Gastroesophageal sphincter (tissue), 4 donors: ENCODE measurements at regions not wholly inside any gene's neighbourhood (a gene's known extent, or its start where the extent isn't known, plus 50 kb on each side); places are given as distances from the start of the nearest gene placed in this dataset.

Experiments used
- ATAC-seq: fragments of 150-250 bp; one replicate; pipeline ENCODE4 v1.9.1; 2016; ENCODE audit warnings: mild to moderate bottlenecking, moderate library complexity
- H3K27ac ChIP-seq, 4 donors: fragments of 200-600 bp; sonication (generic) in 3 of 4; 1 replicate in 3 of 4; 2 replicates in 1 of 4; pipeline ENCODE4 v1.5.1; 2016 to 2019
- H3K27me3 ChIP-seq: fragments of 200-600 bp; sonication (generic); one replicate; pipeline ENCODE4 v1.5.1; 2019
- H3K36me3 ChIP-seq, 2 donors: fragments of 200-600 bp; sonication (generic); one replicate each; pipeline ENCODE4 v1.5.1; 2019; ENCODE audit warnings: control low read depth in 1 of 2
- H3K4me1 ChIP-seq, 3 donors: fragments of 200-600 bp; sonication (generic); 1 replicate in 2 of 3; 2 replicates in 1 of 3; pipeline ENCODE4 v1.5.1; 2016 to 2019; ENCODE audit warnings: control low read depth in 2 of 3
- H3K4me3 ChIP-seq, 2 donors: fragments of 200-600 bp; sonication (generic); one replicate each; pipeline ENCODE4 v1.5.1; 2019; ENCODE audit warnings: mild to moderate bottlenecking in 1 of 2, moderate library complexity in 1 of 2
- H3K9me3 ChIP-seq, 3 donors: fragments of 200-600 bp; sonication (generic); one replicate each; pipeline ENCODE4 v1.5.1; 2017 to 2019; ENCODE audit warnings: control low read depth in 2 of 3
- CTCF ChIP-seq, 4 experiments: fragments of 200-600 bp in 2 of 4; fragments of 450-650 bp in 2 of 4; sonication (generic) in 1 of 4; IDR thresholded peaks; one replicate each; pipeline ENCODE4 v1.5.1; 2017 to 2019; ENCODE audit warnings: antibody characterized with exemption in 4 of 4, mild to moderate bottlenecking in 2 of 4, moderate library complexity in 2 of 4
- EP300 ChIP-seq: sonication (generic); formaldehyde crosslinking; IDR thresholded peaks from one replicate; pipeline ENCODE4 v1.6.1; 2017; ENCODE audit warnings: antibody characterized with exemption, mild to moderate bottlenecking
- POLR2A ChIP-seq, 2 donors: fragments of 450-650 bp; IDR thresholded peaks; one replicate each; pipeline ENCODE4 v1.6.1; 2017; ENCODE audit warnings: antibody characterized with exemption in 2 of 2, mild to moderate bottlenecking in 2 of 2, moderate library complexity in 1 of 2
- POLR2AphosphoS5 ChIP-seq: sonication (generic); formaldehyde crosslinking; IDR thresholded peaks from one replicate; pipeline ENCODE4 v1.6.1; 2017; ENCODE audit warnings: antibody characterized with exemption
- WGBS, 2 donors: methylation state at CpG; one replicate each; pipeline ENCODE4 v1.1.5; 2018; ENCODE audit warnings: low coverage in 1 of 2; 5-methylcytosine and 5-hydroxymethylcytosine counted together

- no peak for ATAC-seq
Observed at GRCh38 chr4:181971411-181971810, 271.8 kb upstream of the TENM3 start.

GRCh38 chr4:181971973-181972372, 271.2 kb upstream of the TENM3 start:
- ATAC-seq = no peak
- H3K27ac ChIP-seq = no peak overlapping the region
- H3K4me1 ChIP-seq = no peaks in the 10 kb centered on the region
- TF ChIP-seq POLR2AphosphoS5 (no peak), POLR2A (IDR thresholded peaks at IDR 0.05) (no peak), EP300 (no peak), CTCF (IDR thresholded peaks at IDR 0.05) (no peak)
- WGBS, 2 donors = 47% methylated on average over 2 of the region's 3 CpGs; no CpG with 5 or more reads in 1 of the 2 donors
- no peaks in the 10 kb centered on the region for H3K27me3 ChIP-seq
- no peak overlapping the region for H3K4me3 ChIP-seq
- no peaks in the 10 kb centered on the region for H3K36me3 ChIP-seq
- H3K9me3 ChIP-seq = peaks cover 0 to 7% (median 0%) of the 10 kb centered on the region in 3 donors

More at GRCh38 chr4:181971411-181971810, 271.8 kb upstream of the TENM3 start:
- Histone ChIP-seq H3K27ac (no peak overlapping the region), H3K36me3 (no peaks in the 10 kb centered on the region), H3K27me3 (no peaks in the 10 kb centered on the region), H3K4me3 (no peak overlapping the region), H3K9me3 (peaks cover 0 to 7% (median 0%) of the 10 kb centered on the region in 3 donors), H3K4me1 (no peaks in the 10 kb centered on the region)
- TF ChIP-seq CTCF (IDR thresholded peaks at IDR 0.05) = no peak
- no peak for TF ChIP-seq POLR2A (IDR thresholded peaks at IDR 0.05)
- no peak for TF ChIP-seq POLR2AphosphoS5
- no peak for TF ChIP-seq EP300
- WGBS, 2 donors = 47 to 100% methylated on average over 1 to 3 of the region's 4 CpGs

- Histone ChIP-seq H3K4me1 (no peaks in the 10 kb centered on the region), H3K27me3 (no peaks in the 10 kb centered on the region), H3K4me3 (no peak overlapping the region), H3K27ac (no peak overlapping the region), H3K9me3 (peaks cover 0 to 7% (median 0%) of the 10 kb centered on the region in 3 donors), H3K36me3 (no peaks in the 10 kb centered on the region)
- 86 to 89% methylated on average over 8 of the region's 8 CpGs for WGBS, 2 donors
- TF ChIP-seq CTCF (IDR thresholded peaks at IDR 0.05) = no peak
- no peak for TF ChIP-seq POLR2A (IDR thresholded peaks at IDR 0.05)
- no peak for TF ChIP-seq EP300
- TF ChIP-seq POLR2AphosphoS5 = no peak
- ATAC-seq = no peak
Observed at GRCh38 chr4:181976764-181977163, 266.4 kb upstream of the TENM3 start.

GRCh38 chr4:181982437-181982836, 260.8 kb upstream of the TENM3 start:
- H3K9me3 ChIP-seq = no peaks in the 10 kb centered on the region
- no peaks in the 10 kb centered on the region for H3K4me1 ChIP-seq
- no peak overlapping the region for H3K27ac ChIP-seq
- TF ChIP-seq POLR2A (IDR thresholded peaks at IDR 0.05) (no peak), CTCF (IDR thresholded peaks at IDR 0.05) (no peak), POLR2AphosphoS5 (no peak), EP300 (no peak)
- no peak overlapping the region for H3K4me3 ChIP-seq
- H3K27me3 ChIP-seq = no peaks in the 10 kb centered on the region
- no peak for ATAC-seq
- no peaks in the 10 kb centered on the region for H3K36me3 ChIP-seq
- 39 to 60% methylated on average over 2 of the region's 2 CpGs for WGBS, 2 donors

GRCh38 chr4:181982856-181983255, 260.3 kb upstream of the TENM3 start:
- no peaks in the 10 kb centered on the region for H3K9me3 ChIP-seq
- WGBS, 2 donors = 51 to 53% methylated on average over 6 of the region's 6 CpGs
- no peaks in the 10 kb centered on the region for H3K27me3 ChIP-seq
- no peak overlapping the region for H3K27ac ChIP-seq
- no peaks in the 10 kb centered on the region for H3K36me3 ChIP-seq
- no peak for ATAC-seq
- H3K4me3 ChIP-seq = no peak overlapping the region
- TF ChIP-seq POLR2A (IDR thresholded peaks at IDR 0.05) (no peak), POLR2AphosphoS5 (no peak), CTCF (IDR thresholded peaks at IDR 0.05) (no peak), EP300 (no peak)
- H3K4me1 ChIP-seq = no peaks in the 10 kb centered on the region
